NCI-H345 (cell line): ENCODE measurements at regions not wholly inside any gene's neighbourhood (a gene's known extent, or its start where the extent isn't known, plus 50 kb on each side); places are given as distances from the start of the nearest gene placed in this dataset.

Source experiments
- DNase-seq: peaks from one replicate; lab custom pipeline; 2025; lab: John Stamatoyannopoulos, UW

- DNase-seq, result no peak
These were observed 332.6 kb downstream of the NPHP4 start for GRCh38 chr1:5659606-5660005.

DNA sequence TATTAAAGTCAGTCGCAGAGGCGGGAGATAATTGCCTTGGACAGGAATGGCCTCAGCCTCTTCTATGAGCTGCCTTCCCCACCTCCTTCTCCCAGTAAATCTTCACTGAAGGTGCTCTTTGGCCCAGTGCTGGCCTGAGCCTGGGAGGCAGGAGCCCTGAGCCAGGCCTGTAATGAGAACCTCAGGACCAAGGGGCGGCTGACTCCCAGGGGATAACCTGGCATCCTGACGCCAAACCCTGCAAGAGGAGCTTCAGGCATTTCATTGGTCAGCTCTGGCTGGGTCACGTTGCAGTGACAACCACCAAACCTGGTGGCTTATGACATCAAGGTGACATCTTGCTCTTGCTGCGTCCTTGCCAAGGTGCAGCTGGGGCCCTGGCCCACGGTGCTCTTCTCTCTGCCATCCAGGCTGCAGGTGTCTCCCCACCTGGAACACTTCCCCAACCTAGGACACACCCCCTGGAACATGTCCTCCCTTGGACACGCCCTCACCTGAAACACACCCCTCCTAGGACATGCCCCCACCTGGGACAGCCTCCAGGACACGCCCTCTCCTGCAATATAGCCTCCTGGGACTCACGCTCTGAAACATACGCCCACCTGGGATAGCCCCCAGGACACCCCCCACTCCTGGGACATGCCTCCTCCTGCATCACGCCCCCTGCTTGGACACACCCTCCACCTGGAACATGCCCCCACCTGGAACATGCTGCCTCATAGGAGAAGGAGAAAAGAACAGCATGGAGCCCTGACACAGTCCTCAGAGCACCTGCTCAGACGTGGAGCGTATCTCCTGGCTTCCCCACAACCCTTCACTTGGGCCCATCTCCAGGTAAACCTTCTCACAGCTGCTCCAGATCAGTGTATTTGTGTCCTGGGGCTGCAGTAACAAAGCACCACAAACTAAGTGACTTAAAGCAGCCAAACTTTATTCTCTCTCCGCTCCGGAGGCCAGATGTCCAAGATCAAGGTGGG, 333.6 kb downstream of the NPHP4 start:
- DNase-seq, result peak; percentile 47

- DNase-seq, result no peak
These were observed 340.0 kb downstream of the NPHP4 start for GRCh38 chr1:5651964-5652821.

DNA sequence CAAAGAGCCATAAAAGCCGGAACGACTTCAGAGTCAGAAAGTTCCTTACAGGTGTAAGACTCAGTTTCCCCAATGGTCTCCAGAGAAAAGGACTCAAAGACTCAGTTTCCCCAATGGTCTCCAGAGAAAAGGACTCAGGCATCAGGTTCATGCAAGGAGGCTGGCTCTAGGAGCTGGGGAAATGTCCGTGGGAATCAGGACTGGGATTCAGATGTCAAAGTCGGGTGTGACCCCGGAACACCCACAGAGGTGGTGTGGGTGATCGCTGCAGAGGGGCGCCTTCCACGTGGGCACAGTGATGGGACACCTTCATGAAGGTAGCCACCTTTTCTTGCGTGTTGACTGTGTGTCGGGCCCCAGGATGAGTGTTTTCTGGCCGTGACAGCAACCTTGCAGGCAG, 340.8 kb downstream of the NPHP4 start:
- no peak for DNase-seq

DNA sequence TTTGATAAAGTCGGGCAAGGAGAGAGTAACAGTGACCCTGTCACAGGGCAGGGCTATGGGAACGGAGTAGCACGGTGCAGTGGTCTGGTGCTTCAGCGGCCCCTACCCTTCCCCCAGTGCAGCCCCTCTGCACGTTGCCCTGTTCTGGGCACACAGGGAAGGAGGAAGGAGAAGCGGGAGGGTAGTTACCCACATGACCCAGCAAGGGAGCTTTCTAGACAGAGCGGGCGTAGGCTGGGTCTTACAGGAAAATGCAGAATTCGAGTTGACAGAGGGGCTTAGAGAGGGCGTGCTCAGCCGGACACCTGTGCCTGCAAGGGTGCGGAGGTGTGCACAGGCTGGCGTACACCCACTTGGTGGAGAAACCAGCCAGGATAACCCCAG, 341.2 kb downstream of the NPHP4 start:
- DNase-seq, result no peak

DNA sequence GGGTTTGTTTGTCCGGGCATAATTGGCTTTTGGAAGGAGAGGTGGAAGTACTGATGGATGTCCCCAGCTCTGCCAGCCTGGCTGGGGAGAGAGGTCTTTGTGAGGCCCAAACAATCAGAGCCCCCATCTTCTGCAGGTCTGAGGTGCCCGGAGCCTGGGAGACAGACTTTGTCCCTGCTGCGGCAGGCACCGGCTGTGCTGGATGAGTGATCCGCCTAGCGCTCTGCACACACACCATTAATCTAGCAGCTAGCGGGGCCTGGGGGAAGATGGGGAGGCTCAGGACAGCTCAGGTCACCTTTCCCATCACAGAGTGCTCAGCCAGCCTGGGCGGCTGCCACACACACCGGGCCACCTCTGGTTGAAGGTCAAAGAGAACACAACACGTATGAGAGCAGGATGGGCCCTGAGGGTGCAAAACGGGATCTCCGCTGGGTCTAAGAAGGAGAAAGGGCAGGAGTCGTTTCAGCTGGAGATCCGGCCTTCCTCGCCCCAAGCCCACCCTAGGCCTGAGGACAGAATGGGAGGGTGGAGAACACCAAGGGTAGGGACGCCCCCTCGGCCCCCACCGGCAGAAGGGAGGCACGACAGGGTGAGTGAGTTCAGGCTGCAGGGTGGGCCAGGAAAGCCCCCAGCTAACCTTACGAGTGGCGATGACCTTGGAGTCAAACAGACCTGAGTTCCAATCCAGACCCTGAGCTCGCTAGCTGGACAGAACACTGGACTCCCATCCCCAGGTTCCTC, 341.8 kb downstream of the NPHP4 start:
- no peak for DNase-seq

DNA sequence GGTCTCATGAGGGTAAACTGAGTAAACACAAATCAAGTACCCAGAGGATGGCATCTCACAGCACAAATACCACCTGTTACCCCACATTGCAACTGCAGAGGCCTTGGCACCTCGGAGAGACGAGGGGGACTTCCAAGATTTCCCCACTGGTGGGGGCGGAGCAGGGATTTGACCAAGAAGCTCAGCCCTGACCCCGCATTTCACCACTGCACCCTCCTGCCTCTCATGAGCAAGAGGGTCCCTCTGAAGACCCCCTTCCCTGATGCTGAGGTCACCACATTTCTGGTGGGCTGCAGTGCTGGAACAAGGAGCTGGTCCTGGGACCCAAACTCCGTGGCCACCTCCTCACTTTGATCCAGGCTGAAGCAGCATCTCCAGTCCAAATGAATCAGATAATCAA, 342.4 kb downstream of the NPHP4 start:
- DNase-seq, result no peak

DNA sequence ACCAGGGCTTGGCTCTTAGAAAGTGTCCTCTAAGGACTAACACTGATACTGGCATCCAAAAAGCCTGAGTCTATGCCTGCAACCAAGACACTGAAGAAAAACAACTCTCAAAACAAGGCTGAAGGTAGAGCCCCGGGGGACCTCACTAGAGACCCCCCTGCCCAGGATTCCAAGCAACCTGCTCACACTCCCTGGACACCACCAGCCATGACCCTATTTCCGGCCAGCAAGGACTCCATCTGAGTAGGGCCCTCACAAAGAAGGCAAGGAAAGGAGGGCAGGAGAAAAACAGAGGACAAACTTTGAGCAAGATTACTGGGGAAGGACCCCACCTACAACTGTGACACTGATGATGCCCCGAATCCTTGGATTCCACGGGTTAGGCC, 343.1 kb downstream of the NPHP4 start:
- DNase-seq, result no peak

DNA sequence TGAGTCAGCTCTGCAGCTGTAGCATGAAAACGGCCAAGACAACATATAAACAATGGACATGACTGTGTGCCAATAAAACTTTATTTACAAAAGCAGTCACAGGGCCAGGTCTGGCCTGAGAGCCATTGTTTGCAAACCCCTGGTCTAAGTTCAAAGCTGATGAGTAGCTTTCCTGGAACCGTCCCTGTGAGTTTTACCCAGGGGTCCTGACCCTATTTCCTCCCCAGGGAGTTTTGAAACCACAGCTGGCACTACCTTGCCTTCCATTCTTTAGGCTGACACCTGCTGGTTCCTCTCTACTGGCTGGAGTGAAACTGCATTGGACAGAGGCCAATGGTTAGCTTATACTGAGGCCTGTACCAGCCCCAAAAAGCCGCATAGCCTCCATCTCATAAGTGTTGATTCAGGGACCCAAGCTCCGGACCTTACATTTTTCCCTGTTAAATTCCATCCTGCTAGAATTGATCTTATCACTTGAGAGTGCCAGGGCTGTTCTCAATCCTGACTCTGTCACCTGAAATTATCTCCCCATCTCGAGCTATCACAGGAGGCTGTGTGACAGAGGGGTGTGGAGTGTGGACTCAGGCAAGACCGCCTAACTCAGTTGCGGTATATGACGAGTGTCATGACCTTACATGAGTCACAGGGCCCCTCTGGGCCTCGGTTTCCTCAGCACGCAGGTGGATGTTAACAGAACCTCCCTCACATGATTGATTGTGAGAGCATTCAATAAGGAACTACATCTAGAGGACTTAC, 343.6 kb downstream of the NPHP4 start:
- DNase-seq, result peak; percentile 30

DNA sequence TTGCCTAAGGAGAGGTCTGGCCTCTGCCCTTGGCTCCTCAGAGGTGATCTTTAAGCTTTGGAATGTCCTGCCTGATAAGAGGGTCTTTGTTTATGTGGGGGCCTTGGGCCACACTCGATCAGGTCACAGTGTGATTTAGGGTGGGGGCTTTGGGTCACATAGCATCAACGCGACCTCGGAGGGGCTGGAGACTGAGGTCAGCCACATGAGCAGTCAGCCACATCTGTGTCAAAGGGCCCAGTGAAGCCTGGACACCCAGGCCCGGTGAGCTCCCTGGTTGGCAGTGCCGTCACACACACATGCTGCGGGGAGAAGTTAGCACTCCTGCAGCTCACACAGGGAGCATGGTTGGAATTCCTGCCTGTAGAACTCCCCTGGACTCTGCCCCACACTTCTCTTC, 345.0 kb downstream of the NPHP4 start:
- no peak for DNase-seq

DNA sequence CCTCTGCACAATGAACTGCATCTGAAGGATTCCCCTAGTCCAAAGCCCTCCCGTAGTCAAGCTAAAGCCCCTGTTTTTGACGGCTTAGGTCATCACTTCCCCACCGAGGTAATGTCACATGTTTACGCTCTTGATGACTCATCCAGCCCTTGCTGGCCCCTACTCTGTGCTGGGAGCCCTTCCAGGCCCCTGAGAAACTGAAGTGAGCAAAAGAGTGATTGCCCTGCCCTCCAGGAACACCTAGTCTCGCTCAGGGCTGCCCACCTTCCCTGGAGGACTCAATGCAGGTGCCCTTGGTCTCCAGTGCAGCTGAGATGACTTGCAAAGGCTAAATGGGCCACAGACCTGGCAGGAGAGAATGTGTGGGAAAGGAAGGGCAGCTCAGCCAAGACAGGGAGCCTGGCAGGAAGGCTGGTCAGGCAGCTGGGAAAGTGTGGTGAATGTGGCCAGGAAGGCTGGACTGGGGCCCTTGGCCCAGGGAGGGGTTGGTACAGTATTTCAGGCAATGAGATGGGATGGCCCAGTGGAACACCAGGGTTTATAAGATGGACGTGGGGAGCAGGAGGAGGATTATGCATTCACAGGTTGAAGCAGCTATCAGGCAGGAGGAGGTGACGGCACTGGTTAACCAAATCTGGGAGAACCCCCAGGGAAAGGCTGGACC, 345.6 kb downstream of the NPHP4 start:
- no peak for DNase-seq

DNA sequence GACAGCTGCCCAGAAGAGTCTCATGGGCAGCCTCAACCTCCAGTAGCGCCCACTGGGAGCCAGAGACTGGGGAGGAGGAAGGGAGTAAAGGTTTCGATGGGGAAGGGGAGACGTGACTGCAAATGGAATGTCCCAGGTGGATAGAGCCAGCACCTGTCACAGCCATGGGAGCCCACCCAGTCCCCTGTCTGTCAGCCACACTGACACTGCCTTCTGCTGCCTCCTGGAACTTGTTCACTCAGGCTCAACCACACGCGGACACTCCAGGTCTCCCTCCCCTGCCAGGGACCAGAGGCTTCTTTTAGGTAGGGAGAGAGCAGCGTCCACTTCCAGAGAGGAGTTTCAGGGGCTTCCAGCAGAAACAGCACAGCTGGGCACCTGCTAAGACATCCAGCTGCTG, 346.3 kb downstream of the NPHP4 start:
- no peak for DNase-seq

GRCh38 chr1:5645135-5645399, 347.2 kb downstream of the NPHP4 start:
- no peak for DNase-seq

DNA sequence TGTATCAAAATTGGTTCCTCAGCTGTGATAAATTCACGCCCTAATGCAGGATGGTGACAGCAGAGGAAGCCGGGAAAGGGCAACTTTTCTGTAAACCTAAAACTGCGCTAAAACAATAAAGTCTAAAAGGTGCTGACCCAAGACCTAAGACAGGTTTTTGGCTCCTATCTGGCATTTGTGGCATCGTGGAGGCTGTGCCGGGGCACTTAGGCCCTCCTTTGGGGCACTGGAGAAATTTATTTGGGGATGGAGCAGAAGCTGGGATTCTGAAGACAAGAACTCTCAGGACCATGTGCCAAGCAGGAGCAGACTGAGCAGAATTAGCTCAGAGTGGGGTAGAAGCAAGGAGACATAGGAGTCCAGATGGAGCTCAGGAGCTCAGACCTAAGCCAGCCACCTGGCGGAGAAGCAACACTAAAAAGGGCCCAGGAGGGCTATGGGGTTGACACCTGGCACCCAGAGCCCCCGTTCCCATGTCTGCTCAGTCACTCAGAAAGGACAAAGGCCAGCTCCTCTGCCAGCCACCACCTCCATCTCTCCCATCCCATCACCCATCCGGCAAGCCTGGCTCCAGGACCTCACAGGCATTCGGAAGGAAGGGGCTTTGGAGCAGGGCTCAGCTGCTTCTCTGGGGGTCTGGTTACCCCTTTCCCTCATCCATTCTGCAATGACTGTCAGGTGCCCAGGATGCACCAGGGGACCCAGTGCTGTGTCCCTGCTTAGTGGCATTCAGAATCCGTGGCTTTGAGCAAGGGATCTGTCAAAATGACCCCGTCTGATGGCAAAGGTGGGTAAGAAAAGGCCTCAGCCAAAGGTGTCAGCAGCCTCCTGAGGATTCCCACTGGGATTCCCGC, 347.7 kb downstream of the NPHP4 start:
- no peak for DNase-seq

- DNase-seq, result no peak
These were observed 348.7 kb downstream of the NPHP4 start for GRCh38 chr1:5643360-5644107.

GRCh38 chr1:5640845-5641244, 351.4 kb downstream of the NPHP4 start:
- no peak for DNase-seq

- no peak for DNase-seq
These were observed 353.0 kb downstream of the NPHP4 start for GRCh38 chr1:5639106-5639722.

DNA sequence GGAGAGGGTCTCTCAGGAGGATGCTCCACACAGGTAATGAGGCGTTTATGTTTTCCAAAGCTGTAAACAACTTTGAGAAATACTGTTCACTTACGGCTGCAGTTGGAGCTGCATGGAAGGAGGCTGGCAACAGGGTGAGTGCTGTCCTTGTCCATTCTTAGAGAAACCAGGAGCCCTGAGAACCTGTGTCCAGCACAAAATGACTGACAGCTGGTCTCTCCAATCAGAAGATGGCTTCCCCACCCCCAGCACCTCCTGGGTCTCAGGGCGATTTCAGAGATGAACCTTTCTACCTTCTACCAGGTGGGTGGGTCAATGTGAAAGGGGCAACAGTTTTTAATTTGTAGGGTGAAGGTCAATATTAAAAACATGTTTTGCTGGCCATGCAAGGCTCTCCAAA, 353.6 kb downstream of the NPHP4 start:
- DNase-seq, result no peak

GRCh38 chr1:5637171-5637570, 355.1 kb downstream of the NPHP4 start:
- peak; percentile 28 for DNase-seq
